ENCODE measurements at regions not wholly inside any gene's neighbourhood (a gene's known extent, or its start where the extent isn't known, plus 50 kb on each side); places are given as distances from the start of the nearest gene placed in this dataset.

- H3K4me1 Mint-ChIP-seq (ENCODE audit: low read depth, unreplicated experiment) = peaks cover 6% of the 10 kb centered on the region
- DNase-seq = no peak
- H3K36me3 Mint-ChIP-seq (ENCODE audit: unreplicated experiment) = no peaks in the 10 kb centered on the region
- peaks cover 4% of the 10 kb centered on the region for H3K27me3 Mint-ChIP-seq (ENCODE audit: unreplicated experiment)
- no peak overlapping the region for H3K27ac Mint-ChIP-seq (ENCODE audit: unreplicated experiment)
- H3K4me3 Mint-ChIP-seq (ENCODE audit: unreplicated experiment) = peak overlapping the region; percentile 83
- no peak for TF ChIP-seq CTCF (IDR thresholded peaks at IDR 0.05; ENCODE audit: partially characterized antibody, unreplicated experiment)
- no peaks in the 10 kb centered on the region for H3K9me3 Mint-ChIP-seq (ENCODE audit: unreplicated experiment)
These were observed 306.2 kb upstream of the CXCR4 start for GRCh38 chr2:136424112-136424511.

DNA sequence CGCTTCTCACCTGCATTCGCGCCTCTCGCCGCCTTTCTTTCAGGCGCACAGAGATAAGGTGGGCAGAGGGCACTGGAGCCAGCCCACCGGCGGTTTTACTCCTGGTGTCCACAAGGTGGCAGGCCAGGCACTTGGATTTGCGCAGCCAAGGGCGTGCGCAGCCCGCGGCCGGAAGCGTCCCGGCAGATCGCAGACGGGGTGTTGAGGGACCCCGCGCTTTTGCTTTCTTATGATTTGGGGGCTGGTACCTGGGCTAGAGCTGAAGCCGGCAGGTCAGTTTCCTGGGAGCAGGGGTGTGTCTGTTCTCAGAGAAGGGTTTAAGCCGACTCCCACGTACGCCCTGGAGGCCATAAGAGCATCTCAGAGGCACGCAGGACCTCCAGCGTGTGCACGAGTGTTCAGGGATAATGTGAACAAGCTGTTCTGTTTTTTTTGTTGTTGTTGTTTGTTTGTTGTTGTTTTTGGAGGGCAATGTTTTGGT is 305.6 kb upstream of the CXCR4 start:
- Mint-ChIP-seq H3K9me3 (ENCODE audit: unreplicated experiment) (no peaks in the 10 kb centered on the region), H3K27me3 (ENCODE audit: unreplicated experiment) (peaks cover 4% of the 10 kb centered on the region), H3K36me3 (ENCODE audit: unreplicated experiment) (no peaks in the 10 kb centered on the region), H3K27ac (ENCODE audit: unreplicated experiment) (peak overlapping the region; percentile 52), H3K4me1 (ENCODE audit: low read depth, unreplicated experiment) (peaks cover 6% of the 10 kb centered on the region), H3K4me3 (ENCODE audit: unreplicated experiment) (peak overlapping the region; percentile 83)
- TF ChIP-seq CTCF (IDR thresholded peaks at IDR 0.05; ENCODE audit: partially characterized antibody, unreplicated experiment) = peak; percentile 92
- DNase-seq = peak; percentile 88

DNA sequence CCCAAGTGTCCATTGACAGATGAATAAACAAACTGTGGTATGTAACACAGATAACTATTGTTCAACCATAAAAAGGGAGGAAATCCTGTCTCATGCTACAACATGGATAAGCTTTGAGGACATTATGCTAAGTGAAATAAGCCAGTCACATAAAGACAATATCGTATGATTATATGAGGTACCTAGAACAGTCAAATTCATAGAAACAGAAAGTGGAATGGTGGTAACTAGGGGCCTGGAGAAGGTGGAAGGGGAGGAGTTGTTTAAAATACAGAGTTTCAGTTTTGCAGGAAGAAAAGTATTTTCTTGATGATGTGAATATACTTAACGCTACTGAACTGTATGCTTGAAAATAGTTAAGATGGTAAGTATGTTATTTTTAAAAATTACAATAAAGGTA is 304.6 kb upstream of the CXCR4 start:
- no peak for TF ChIP-seq CTCF (IDR thresholded peaks at IDR 0.05; ENCODE audit: partially characterized antibody, unreplicated experiment)
- Mint-ChIP-seq H3K4me3 (ENCODE audit: unreplicated experiment) (no peak overlapping the region), H3K36me3 (ENCODE audit: unreplicated experiment) (no peaks in the 10 kb centered on the region), H3K27ac (ENCODE audit: unreplicated experiment) (no peak overlapping the region), H3K4me1 (ENCODE audit: low read depth, unreplicated experiment) (peaks cover 6% of the 10 kb centered on the region), H3K27me3 (ENCODE audit: unreplicated experiment) (peaks cover 4% of the 10 kb centered on the region), H3K9me3 (ENCODE audit: unreplicated experiment) (no peaks in the 10 kb centered on the region)
- no peak for DNase-seq

GRCh38 chr2:136420346-136420745 is 302.4 kb upstream of the CXCR4 start:
- H3K9me3 Mint-ChIP-seq (ENCODE audit: unreplicated experiment) = no peaks in the 10 kb centered on the region
- peaks cover 4% of the 10 kb centered on the region for H3K27me3 Mint-ChIP-seq (ENCODE audit: unreplicated experiment)

GRCh38 chr2:136411946-136412345 is 294.0 kb upstream of the CXCR4 start:
- DNase-seq = no peak
- Mint-ChIP-seq H3K27me3 (ENCODE audit: unreplicated experiment) (no peaks in the 10 kb centered on the region), H3K36me3 (ENCODE audit: unreplicated experiment) (no peaks in the 10 kb centered on the region), H3K9me3 (ENCODE audit: unreplicated experiment) (peaks cover 2% of the 10 kb centered on the region), H3K4me3 (ENCODE audit: unreplicated experiment) (no peak overlapping the region), H3K4me1 (ENCODE audit: low read depth, unreplicated experiment) (peaks cover 8% of the 10 kb centered on the region), H3K27ac (ENCODE audit: unreplicated experiment) (no peak overlapping the region)
- TF ChIP-seq CTCF (IDR thresholded peaks at IDR 0.05; ENCODE audit: partially characterized antibody, unreplicated experiment) = no peak

More at GRCh38 chr2:136420346-136420745, 302.4 kb upstream of the CXCR4 start:
- no peak for TF ChIP-seq CTCF (IDR thresholded peaks at IDR 0.05; ENCODE audit: partially characterized antibody, unreplicated experiment)
- no peak for DNase-seq
- Mint-ChIP-seq H3K4me3 (ENCODE audit: unreplicated experiment) (no peak overlapping the region), H3K27ac (ENCODE audit: unreplicated experiment) (no peak overlapping the region), H3K36me3 (ENCODE audit: unreplicated experiment) (no peaks in the 10 kb centered on the region), H3K4me1 (ENCODE audit: low read depth, unreplicated experiment) (peaks cover 6% of the 10 kb centered on the region)
